ENCODE measurements at regions not wholly inside any gene's neighbourhood (a gene's known extent, or its start where the extent isn't known, plus 50 kb on each side); places are given as distances from the start of the nearest gene placed in this dataset.
"Not testable (repeated sequence)": the region's sequence is repeated elsewhere in the genome, so short reads cannot be mapped to it uniquely, and the experiment has no call there.

- no peak for DNase-seq (ENCODE audit: low read depth)
Measured at GRCh38 chr2:129010262-129010661, 691.6 kb upstream of the HS6ST1 start.

GRCh38 chr2:129011466-129012061 lies 692.9 kb upstream of the HS6ST1 start:
- no peak for DNase-seq (ENCODE audit: low read depth)

GRCh38 chr2:129014432-129014831 lies 695.8 kb upstream of the HS6ST1 start:
- DNase-seq (ENCODE audit: low read depth): no peak

GRCh38 chr2:129015397-129016285 lies 697.0 kb upstream of the HS6ST1 start:
- no peak for DNase-seq (ENCODE audit: low read depth)

GRCh38 chr2:129016972-129017371 lies 698.3 kb upstream of the HS6ST1 start:
- DNase-seq (ENCODE audit: low read depth): no peak

GRCh38 chr2:129024796-129025195 lies 706.1 kb upstream of the HS6ST1 start:
- no peak for DNase-seq (ENCODE audit: low read depth)

GRCh38 chr2:129035992-129036391 lies 717.3 kb upstream of the HS6ST1 start:
- DNase-seq (ENCODE audit: low read depth): no peak

- DNase-seq (ENCODE audit: low read depth): not testable (repeated sequence)
Measured at GRCh38 chr2:129043677-129044076, 725.0 kb upstream of the HS6ST1 start.

GRCh38 chr2:129046475-129046874 lies 727.8 kb upstream of the HS6ST1 start:
- DNase-seq (ENCODE audit: low read depth): not testable (repeated sequence)

- no peak for DNase-seq (ENCODE audit: low read depth)
Measured at GRCh38 chr2:129050101-129050500, 731.4 kb upstream of the HS6ST1 start.

- DNase-seq (ENCODE audit: low read depth): no peak
Measured at GRCh38 chr2:129055242-129055641, 736.6 kb upstream of the HS6ST1 start.

GRCh38 chr2:129055824-129056223 lies 737.2 kb upstream of the HS6ST1 start:
- no peak for DNase-seq (ENCODE audit: low read depth)

- DNase-seq (ENCODE audit: low read depth): no peak
Measured at GRCh38 chr2:129056309-129056958, 737.8 kb upstream of the HS6ST1 start.

GRCh38 chr2:129056959-129057317 lies 738.3 kb upstream of the HS6ST1 start:
- DNase-seq (ENCODE audit: low read depth): no peak

- no peak for DNase-seq (ENCODE audit: low read depth)
Measured at GRCh38 chr2:129058981-129059380, 740.3 kb upstream of the HS6ST1 start.

GRCh38 chr2:129059476-129059875 lies 740.8 kb upstream of the HS6ST1 start:
- DNase-seq (ENCODE audit: low read depth): no peak

- DNase-seq (ENCODE audit: low read depth): no peak
Measured at GRCh38 chr2:129061069-129061768, 742.6 kb upstream of the HS6ST1 start.

GRCh38 chr2:129061769-129062121 lies 743.1 kb upstream of the HS6ST1 start:
- no peak for DNase-seq (ENCODE audit: low read depth)

- no peak for DNase-seq (ENCODE audit: low read depth)
Measured at GRCh38 chr2:129062146-129062912, 743.7 kb upstream of the HS6ST1 start.

- DNase-seq (ENCODE audit: low read depth): no peak
Measured at GRCh38 chr2:129067070-129067469, 748.4 kb upstream of the HS6ST1 start.

GRCh38 chr2:129067953-129068352 lies 749.3 kb upstream of the HS6ST1 start:
- no peak for DNase-seq (ENCODE audit: low read depth)

GRCh38 chr2:129068543-129068942 lies 749.9 kb upstream of the HS6ST1 start:
- no peak for DNase-seq (ENCODE audit: low read depth)
